ENCODE measurements at regions not wholly inside any gene's neighbourhood (a gene's known extent, or its start where the extent isn't known, plus 50 kb on each side); places are given as distances from the start of the nearest gene placed in this dataset.

GRCh38 chr10:78617631-78618030, 451.1 kb upstream of the ZMIZ1 start:
- Mint-ChIP-seq H3K36me3 (ENCODE audit: unreplicated experiment) (no peaks in the 10 kb centered on the region), H3K27me3 (ENCODE audit: unreplicated experiment) (peaks cover 3% of the 10 kb centered on the region), H3K4me1 (ENCODE audit: low read depth, unreplicated experiment) (peaks cover 10% of the 10 kb centered on the region), H3K4me3 (ENCODE audit: unreplicated experiment) (no peak overlapping the region), H3K27ac (ENCODE audit: unreplicated experiment) (no peak overlapping the region), H3K9me3 (ENCODE audit: unreplicated experiment) (no peaks in the 10 kb centered on the region)
- no peak for DNase-seq
- no peak for TF ChIP-seq CTCF (IDR thresholded peaks at IDR 0.05; ENCODE audit: partially characterized antibody, unreplicated experiment)

GRCh38 chr10:78618050-78618449, 450.7 kb upstream of the ZMIZ1 start:
- H3K27me3 Mint-ChIP-seq (ENCODE audit: unreplicated experiment), result peaks cover 3% of the 10 kb centered on the region
- H3K27ac Mint-ChIP-seq (ENCODE audit: unreplicated experiment), result no peak overlapping the region
- no peaks in the 10 kb centered on the region for H3K9me3 Mint-ChIP-seq (ENCODE audit: unreplicated experiment)
- H3K4me1 Mint-ChIP-seq (ENCODE audit: low read depth, unreplicated experiment), result peaks cover 10% of the 10 kb centered on the region
- H3K36me3 Mint-ChIP-seq (ENCODE audit: unreplicated experiment), result no peaks in the 10 kb centered on the region
- TF ChIP-seq CTCF (IDR thresholded peaks at IDR 0.05; ENCODE audit: partially characterized antibody, unreplicated experiment), result no peak
- DNase-seq, result no peak
- H3K4me3 Mint-ChIP-seq (ENCODE audit: unreplicated experiment), result no peak overlapping the region

GRCh38 chr10:78619115-78619851, 449.5 kb upstream of the ZMIZ1 start:
- H3K36me3 Mint-ChIP-seq (ENCODE audit: unreplicated experiment), result no peaks in the 10 kb centered on the region
- no peak for TF ChIP-seq CTCF (IDR thresholded peaks at IDR 0.05; ENCODE audit: partially characterized antibody, unreplicated experiment)
- H3K4me3 Mint-ChIP-seq (ENCODE audit: unreplicated experiment), result no peak overlapping the region
- H3K27me3 Mint-ChIP-seq (ENCODE audit: unreplicated experiment), result peaks cover 3% of the 10 kb centered on the region
- peaks cover 3% of the 10 kb centered on the region for H3K4me1 Mint-ChIP-seq (ENCODE audit: low read depth, unreplicated experiment)
- no peak overlapping the region for H3K27ac Mint-ChIP-seq (ENCODE audit: unreplicated experiment)
- H3K9me3 Mint-ChIP-seq (ENCODE audit: unreplicated experiment), result no peaks in the 10 kb centered on the region
- no peak for DNase-seq

- Mint-ChIP-seq H3K36me3 (ENCODE audit: unreplicated experiment) (no peaks in the 10 kb centered on the region), H3K9me3 (ENCODE audit: unreplicated experiment) (no peaks in the 10 kb centered on the region), H3K27ac (ENCODE audit: unreplicated experiment) (no peak overlapping the region), H3K4me1 (ENCODE audit: low read depth, unreplicated experiment) (peaks cover 3% of the 10 kb centered on the region), H3K27me3 (ENCODE audit: unreplicated experiment) (peaks cover 3% of the 10 kb centered on the region), H3K4me3 (ENCODE audit: unreplicated experiment) (no peak overlapping the region)
- TF ChIP-seq CTCF (IDR thresholded peaks at IDR 0.05; ENCODE audit: partially characterized antibody, unreplicated experiment), result no peak
- DNase-seq, result no peak
Measured at GRCh38 chr10:78619896-78620295, 448.9 kb upstream of the ZMIZ1 start.

- H3K27me3 Mint-ChIP-seq (ENCODE audit: unreplicated experiment), result no peaks in the 10 kb centered on the region
- no peaks in the 10 kb centered on the region for H3K36me3 Mint-ChIP-seq (ENCODE audit: unreplicated experiment)
- no peak overlapping the region for H3K4me3 Mint-ChIP-seq (ENCODE audit: unreplicated experiment)
- no peak for DNase-seq
- no peaks in the 10 kb centered on the region for H3K9me3 Mint-ChIP-seq (ENCODE audit: unreplicated experiment)
- H3K27ac Mint-ChIP-seq (ENCODE audit: unreplicated experiment), result no peak overlapping the region
- H3K4me1 Mint-ChIP-seq (ENCODE audit: low read depth, unreplicated experiment), result peaks cover 3% of the 10 kb centered on the region
- TF ChIP-seq CTCF (IDR thresholded peaks at IDR 0.05; ENCODE audit: partially characterized antibody, unreplicated experiment), result no peak
Measured at GRCh38 chr10:78620985-78621799, 447.6 kb upstream of the ZMIZ1 start.
